ENCODE measurements at regions not wholly inside any gene's neighbourhood (a gene's known extent, or its start where the extent isn't known, plus 50 kb on each side); places are given as distances from the start of the nearest gene placed in this dataset.
"Not testable (repeated sequence)": the region's sequence is repeated elsewhere in the genome, so short reads cannot be mapped to it uniquely, and the experiment has no call there.

- H3K4me3 Mint-ChIP-seq: no peak overlapping the region
- CTCF ChIA-PET: no interaction called here
- no peak for DNase-seq
These were observed 157.5 kb downstream of the UNC5CL start for GRCh38 chr6:40881501-40881900.

DNA sequence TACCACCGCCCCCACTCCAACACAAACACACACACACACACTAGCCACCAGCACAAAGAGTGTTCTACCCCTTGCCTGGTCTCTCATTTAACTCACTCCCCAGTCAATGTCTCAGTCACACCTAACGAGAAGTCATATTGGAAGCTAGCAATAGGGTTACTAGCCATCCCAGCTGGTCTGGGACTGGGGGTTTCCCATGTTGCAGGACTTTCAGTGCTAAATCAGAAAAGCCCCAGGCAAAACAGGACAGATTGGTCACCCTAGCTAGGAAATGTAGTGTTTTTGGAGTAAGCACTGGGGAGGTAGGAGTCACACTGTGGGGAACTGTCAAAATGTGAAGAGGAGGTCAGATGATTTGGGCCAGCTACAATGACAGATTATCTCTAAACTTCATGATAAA, 158.1 kb downstream of the UNC5CL start:
- peaks cover 9% of the 10 kb centered on the region for H3K4me1 Mint-ChIP-seq
- no peaks in the 10 kb centered on the region for H3K9me3 Mint-ChIP-seq (ENCODE audit: low read depth)
- ATAC-seq (no peak), DNase-seq (no peak)
- H3K36me3 Mint-ChIP-seq: no peaks in the 10 kb centered on the region
- H3K27me3 Mint-ChIP-seq: peaks cover 29% of the 10 kb centered on the region
- no peak overlapping the region for H3K4me3 Mint-ChIP-seq
- H3K27ac Mint-ChIP-seq: no peak overlapping the region
- CTCF ChIA-PET: no interaction called here

More at GRCh38 chr6:40881501-40881900, 157.5 kb downstream of the UNC5CL start:
- Mint-ChIP-seq H3K9me3 (ENCODE audit: low read depth) (no peaks in the 10 kb centered on the region), H3K4me1 (peaks cover 9% of the 10 kb centered on the region), H3K36me3 (no peaks in the 10 kb centered on the region), H3K27ac (no peak overlapping the region), H3K27me3 (peaks cover 24% of the 10 kb centered on the region)
- no peak for ATAC-seq

GRCh38 chr6:40879169-40879568, 159.9 kb downstream of the UNC5CL start:
- DNase-seq (no peak), ATAC-seq (no peak)
- no peaks in the 10 kb centered on the region for H3K36me3 Mint-ChIP-seq
- CTCF ChIA-PET: no interaction called here
- H3K4me3 Mint-ChIP-seq: no peak overlapping the region
- H3K27me3 Mint-ChIP-seq: peaks cover 28% of the 10 kb centered on the region
- H3K4me1 Mint-ChIP-seq: peaks cover 9% of the 10 kb centered on the region
- no peaks in the 10 kb centered on the region for H3K9me3 Mint-ChIP-seq (ENCODE audit: low read depth)
- H3K27ac Mint-ChIP-seq: no peak overlapping the region

GRCh38 chr6:40877362-40877761, 161.7 kb downstream of the UNC5CL start:
- peaks cover 9% of the 10 kb centered on the region for H3K4me1 Mint-ChIP-seq
- DNase-seq (no peak), ATAC-seq (peak; percentile 58)
- no peaks in the 10 kb centered on the region for H3K9me3 Mint-ChIP-seq (ENCODE audit: low read depth)
- no peaks in the 10 kb centered on the region for H3K36me3 Mint-ChIP-seq
- H3K27ac Mint-ChIP-seq: no peak overlapping the region
- no peak overlapping the region for H3K4me3 Mint-ChIP-seq
- H3K27me3 Mint-ChIP-seq: peaks cover 36% of the 10 kb centered on the region
- CTCF ChIA-PET: no interaction called here

GRCh38 chr6:40876336-40876735, 162.7 kb downstream of the UNC5CL start:
- DNase-seq (no peak), ATAC-seq (no peak)
- peaks cover 6% of the 10 kb centered on the region for H3K4me1 Mint-ChIP-seq
- no peak overlapping the region for H3K27ac Mint-ChIP-seq
- H3K27me3 Mint-ChIP-seq: peaks cover 39% of the 10 kb centered on the region
- H3K9me3 Mint-ChIP-seq (ENCODE audit: low read depth): no peaks in the 10 kb centered on the region
- H3K4me3 Mint-ChIP-seq: no peak overlapping the region
- no peaks in the 10 kb centered on the region for H3K36me3 Mint-ChIP-seq
- CTCF ChIA-PET: no interaction called here

DNA sequence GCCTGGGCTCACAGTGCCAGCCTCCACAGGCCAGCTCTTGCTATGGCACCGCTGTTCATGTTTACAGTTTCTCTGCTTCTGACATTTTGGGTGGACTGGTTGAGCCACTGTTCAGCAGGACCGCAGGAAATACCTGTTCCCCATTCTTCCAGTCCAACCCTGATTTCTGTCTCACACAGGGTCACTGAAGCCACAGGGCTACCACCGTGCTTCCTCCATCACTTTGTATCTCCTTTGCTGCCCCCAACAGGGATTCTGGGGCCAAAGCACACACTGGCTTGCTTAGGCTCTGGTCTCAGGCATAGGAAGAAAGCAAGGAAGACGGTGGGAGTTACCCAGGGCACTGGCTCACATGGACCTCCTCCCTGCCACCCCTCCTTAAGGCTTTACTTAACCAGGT, 164.5 kb downstream of the UNC5CL start:
- peaks cover 39% of the 10 kb centered on the region for H3K27me3 Mint-ChIP-seq
- peaks cover 5% of the 10 kb centered on the region for H3K4me1 Mint-ChIP-seq
- DNase-seq: no peak
- CTCF ChIA-PET: interaction anchor here (1.7 kb wide), 1 partner anchor 903 kb away, joined by 3 read pairs; no protein-coding TSS in a partner anchor
- H3K4me3 Mint-ChIP-seq: no peak overlapping the region
- no peaks in the 10 kb centered on the region for H3K36me3 Mint-ChIP-seq
- H3K9me3 Mint-ChIP-seq (ENCODE audit: low read depth): no peaks in the 10 kb centered on the region
- no peak for ATAC-seq
- no peak overlapping the region for H3K27ac Mint-ChIP-seq

DNA sequence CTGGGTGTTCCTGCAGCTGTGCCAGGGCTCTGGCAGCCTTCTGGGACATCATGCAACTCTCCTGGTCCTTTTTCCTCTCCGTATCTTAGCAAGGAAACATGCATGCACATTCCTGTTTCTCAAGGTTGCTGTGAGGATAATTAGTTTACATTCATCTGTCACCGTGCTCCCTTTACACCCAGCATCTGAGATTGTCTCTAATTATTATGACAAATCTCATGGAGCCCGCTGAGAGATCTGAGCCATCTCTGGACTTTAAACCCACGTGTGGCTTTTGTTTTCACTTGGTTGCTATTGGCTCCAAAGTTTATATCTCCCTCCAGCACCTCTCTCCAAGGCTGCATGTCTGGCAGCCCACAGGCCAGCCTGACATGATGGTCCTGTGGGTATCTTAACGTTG, 167.6 kb downstream of the UNC5CL start:
- Mint-ChIP-seq H3K36me3 (no peaks in the 10 kb centered on the region), H3K9me3 (ENCODE audit: low read depth) (no peaks in the 10 kb centered on the region), H3K4me1 (no peaks in the 10 kb centered on the region), H3K27me3 (peaks cover 22% of the 10 kb centered on the region), H3K27ac (no peak overlapping the region), H3K4me3 (no peak overlapping the region)
- CTCF ChIA-PET: no interaction called here
- DNase-seq (no peak), ATAC-seq (no peak)

- ATAC-seq, CTCF ChIA-PET, H3K36me3 Mint-ChIP-seq: not testable (repeated sequence)
These were observed 170.7 kb downstream of the UNC5CL start for GRCh38 chr6:40868089-40868865.

GRCh38 chr6:40867527-40867926, 171.5 kb downstream of the UNC5CL start:
- H3K9me3 Mint-ChIP-seq (ENCODE audit: low read depth); H3K4me1 Mint-ChIP-seq; H3K4me3 Mint-ChIP-seq; ATAC-seq; CTCF ChIA-PET; DNase-seq; H3K36me3 Mint-ChIP-seq; H3K27ac Mint-ChIP-seq; H3K27me3 Mint-ChIP-seq: not testable (repeated sequence)

More at GRCh38 chr6:40868089-40868865, 170.7 kb downstream of the UNC5CL start:
- not testable (repeated sequence) for H3K4me1 Mint-ChIP-seq; H3K27ac Mint-ChIP-seq; DNase-seq; H3K4me3 Mint-ChIP-seq; H3K9me3 Mint-ChIP-seq (ENCODE audit: low read depth); H3K27me3 Mint-ChIP-seq

- DNase-seq; H3K4me3 Mint-ChIP-seq; ATAC-seq; H3K4me1 Mint-ChIP-seq; CTCF ChIA-PET; H3K27ac Mint-ChIP-seq; H3K27me3 Mint-ChIP-seq; H3K36me3 Mint-ChIP-seq; H3K9me3 Mint-ChIP-seq (ENCODE audit: low read depth): not testable (repeated sequence)
These were observed 173.8 kb downstream of the UNC5CL start for GRCh38 chr6:40865259-40865658.

- peaks cover 11% of the 10 kb centered on the region for H3K27me3 Mint-ChIP-seq
- no peaks in the 10 kb centered on the region for H3K9me3 Mint-ChIP-seq (ENCODE audit: low read depth)
- no peak overlapping the region for H3K27ac Mint-ChIP-seq
- CTCF ChIA-PET: no interaction called here
- ATAC-seq (no peak), DNase-seq (no peak)
- no peaks in the 10 kb centered on the region for H3K4me1 Mint-ChIP-seq
- H3K4me3 Mint-ChIP-seq: no peak overlapping the region
- no peaks in the 10 kb centered on the region for H3K36me3 Mint-ChIP-seq
These were observed 178.6 kb downstream of the UNC5CL start for GRCh38 chr6:40860443-40860842.

- Mint-ChIP-seq H3K9me3 (ENCODE audit: low read depth) (no peaks in the 10 kb centered on the region), H3K36me3 (no peaks in the 10 kb centered on the region), H3K27me3 (peaks cover 14% of the 10 kb centered on the region), H3K4me1 (peaks cover 5% of the 10 kb centered on the region), H3K27ac (no peak overlapping the region), H3K4me3 (no peak overlapping the region)
- CTCF ChIA-PET: interaction anchor here (1.3 kb wide), 1 partner anchor 11 kb away, joined by 3 read pairs; no protein-coding TSS in a partner anchor
- ATAC-seq (no peak), DNase-seq (no peak)
These were observed 182.8 kb downstream of the UNC5CL start for GRCh38 chr6:40856271-40856670.

- H3K36me3 Mint-ChIP-seq: no peaks in the 10 kb centered on the region
- H3K27ac Mint-ChIP-seq: no peak overlapping the region
- H3K4me3 Mint-ChIP-seq: no peak overlapping the region
- DNase-seq: no peak
- peaks cover 5% of the 10 kb centered on the region for H3K4me1 Mint-ChIP-seq
- H3K9me3 Mint-ChIP-seq (ENCODE audit: low read depth): no peaks in the 10 kb centered on the region
- peaks cover 14% of the 10 kb centered on the region for H3K27me3 Mint-ChIP-seq
- no peak for ATAC-seq
- CTCF ChIA-PET: no interaction called here
These were observed 183.7 kb downstream of the UNC5CL start for GRCh38 chr6:40855168-40855880.

GRCh38 chr6:40854592-40854991, 184.4 kb downstream of the UNC5CL start:
- no peak for DNase-seq
- H3K9me3 Mint-ChIP-seq (ENCODE audit: low read depth): no peaks in the 10 kb centered on the region

More at GRCh38 chr6:40854592-40854991, 184.4 kb downstream of the UNC5CL start:
- Mint-ChIP-seq H3K4me3 (no peak overlapping the region), H3K27me3 (peaks cover 14% of the 10 kb centered on the region), H3K36me3 (no peaks in the 10 kb centered on the region), H3K4me1 (peaks cover 5% of the 10 kb centered on the region), H3K27ac (no peak overlapping the region)
- ATAC-seq: no peak
- CTCF ChIA-PET: interaction anchor here (1.3 kb wide), 1 partner anchor 185 kb away, joined by 3 read pairs; no protein-coding TSS in a partner anchor

Measured in activated CD8-positive, alpha-beta memory T cell treated with anti-CD3 and anti-CD28 coated beads, Interleukin-2, amount 10 ng/mL, durations not matched to agents 7 days and 5 days (primary cell).